H9 (cell line): ENCODE measurements at regions not wholly inside any gene's neighbourhood (a gene's known extent, or its start where the extent isn't known, plus 50 kb on each side); places are given as distances from the start of the nearest gene placed in this dataset.

Experiments used
- DNase-seq: peaks from one replicate; pipeline ENCODE4 v3.0.0-alpha.2; 2017
- H2AFZ ChIP-seq: one replicate; pipeline ENCODE4 v1.6.1; 2013; ENCODE audit warnings: mild to moderate bottlenecking, low read length, control low read depth, moderate library complexity
- H2AK5ac ChIP-seq: 2 replicates; pipeline ENCODE4 v1.6.1; 2013; ENCODE audit warnings: low read length, control low read depth, mixed read lengths; ENCODE audit not compliant: insufficient read length
- H2BK120ac ChIP-seq: one replicate; pipeline ENCODE4 v1.6.1; 2013; ENCODE audit warnings: low read depth, mild to moderate bottlenecking, low read length, control low read depth, inconsistent platforms; ENCODE audit not compliant: poor library complexity, severe bottlenecking
- H2BK12ac ChIP-seq: 2 replicates; pipeline ENCODE4 v1.6.1; 2013; ENCODE audit warnings: low read length, control low read depth, mixed read lengths, low read depth; ENCODE audit not compliant: insufficient read length
- H2BK15ac ChIP-seq: 2 replicates; pipeline ENCODE4 v1.6.1; 2013; ENCODE audit warnings: low read depth, low read length, control low read depth
- H2BK20ac ChIP-seq: one replicate; pipeline ENCODE4 v1.6.1; 2013; ENCODE audit warnings: low read depth, mild to moderate bottlenecking, low read length, control low read depth, inconsistent platforms; ENCODE audit not compliant: poor library complexity, severe bottlenecking
- H2BK5ac ChIP-seq: 2 replicates; pipeline ENCODE4 v1.6.1; 2013; ENCODE audit warnings: low read length, control low read depth, mixed read lengths; ENCODE audit not compliant: insufficient read length
- H3K14ac ChIP-seq: 2 replicates; pipeline ENCODE4 v1.6.1; 2013; ENCODE audit warnings: low read length, control low read depth; ENCODE audit not compliant: insufficient read depth
- H3K18ac ChIP-seq: 2 replicates; pipeline ENCODE4 v1.6.1; 2013; ENCODE audit warnings: low read depth, mild to moderate bottlenecking, mixed read lengths, low read length, control low read depth; ENCODE audit not compliant: insufficient read length
- H3K23ac ChIP-seq: 2 replicates; pipeline ENCODE4 v1.6.1; 2013; ENCODE audit warnings: low read length, control low read depth, mixed read lengths, low read depth; ENCODE audit not compliant: insufficient read length
- H3K23me2 ChIP-seq: 2 replicates; pipeline ENCODE4 v1.6.1; 2013; ENCODE audit warnings: low read depth, mild to moderate bottlenecking, mixed read lengths, low read length, control low read depth; ENCODE audit not compliant: insufficient read length, poor library complexity, severe bottlenecking
- H3K27ac ChIP-seq: 2 replicates; pipeline ENCODE4 v1.5.1; 2013; ENCODE audit warnings: low read length, control low read depth, mixed read lengths, low read depth; ENCODE audit not compliant: insufficient read length
- H3K27me3 ChIP-seq: 2 replicates; pipeline ENCODE4 v1.6.1; 2013; ENCODE audit warnings: low read length, control low read depth, inconsistent platforms; ENCODE audit not compliant: insufficient read depth
- H3K4ac ChIP-seq: 2 replicates; pipeline ENCODE4 v1.6.1; 2013; ENCODE audit warnings: low read depth, mild to moderate bottlenecking, control low read depth, inconsistent platforms, low read length, moderate library complexity
- H3K4me1 ChIP-seq: 2 replicates; pipeline ENCODE4 v1.6.1; 2013; ENCODE audit warnings: low read length, control low read depth, inconsistent platforms; ENCODE audit not compliant: insufficient read depth
- H3K4me2 ChIP-seq: 2 replicates; pipeline ENCODE4 v1.6.1; 2013; ENCODE audit warnings: low read length, control low read depth, mixed read lengths; ENCODE audit not compliant: insufficient read length, insufficient read depth
- H3K56ac ChIP-seq: 2 replicates; pipeline ENCODE4 v1.6.1; 2013; ENCODE audit warnings: low read depth, mild to moderate bottlenecking, mixed read lengths, low read length, control low read depth; ENCODE audit not compliant: insufficient read length
- H3K79me1 ChIP-seq: 2 replicates; pipeline ENCODE4 v1.6.1; 2013; ENCODE audit warnings: low read depth, mild to moderate bottlenecking, moderate library complexity, low read length, control low read depth, inconsistent platforms; ENCODE audit not compliant: insufficient read depth, poor library complexity, severe bottlenecking
- H3K79me2 ChIP-seq: 2 replicates; pipeline ENCODE4 v1.6.1; 2013; ENCODE audit warnings: low read length, control low read depth, inconsistent platforms; ENCODE audit not compliant: insufficient read depth
- H3K9ac ChIP-seq: 2 replicates; pipeline ENCODE4 v1.6.1; 2013; ENCODE audit warnings: low read length, control low read depth, mixed read lengths; ENCODE audit not compliant: insufficient read length; ENCODE audit errors: extremely low read depth
- H3K9me3 ChIP-seq: one replicate; pipeline ENCODE4 v1.6.1; 2013; ENCODE audit warnings: low read depth, low read length, inconsistent platforms; ENCODE audit not compliant: control insufficient read depth
- H3T11ph ChIP-seq: one replicate; pipeline ENCODE4 v1.6.1; 2013; ENCODE audit warnings: mild to moderate bottlenecking, low read length, control low read depth, inconsistent platforms
- H4K20me1 ChIP-seq: one replicate; pipeline ENCODE4 v1.6.1; 2013; ENCODE audit not compliant: control insufficient read depth, insufficient read length, insufficient read depth
- H4K5ac ChIP-seq: 2 replicates; pipeline ENCODE4 v1.6.1; 2013; ENCODE audit warnings: low read depth, mild to moderate bottlenecking, mixed read lengths, low read length, control low read depth; ENCODE audit not compliant: insufficient read length
- H4K8ac ChIP-seq: replicated peaks from 2 replicates; pipeline ENCODE4 v1.6.1; 2013; ENCODE audit warnings: low read length, control low read depth, mixed read lengths, low read depth; ENCODE audit not compliant: insufficient read length
- H4K91ac ChIP-seq: 2 replicates; pipeline ENCODE4 v1.6.1; 2013; ENCODE audit warnings: low read depth, mild to moderate bottlenecking, moderate library complexity, mixed read lengths, low read length, control low read depth; ENCODE audit not compliant: insufficient read length
- H3K27ac Mint-ChIP-seq, 3 experiments: 2 replicates in 2 of 3; 3 replicates in 1 of 3; pipeline ENCODE4 v1.8.0; 2020 to 2021; ENCODE audit warnings: mixed read lengths in 3 of 3, mild to moderate bottlenecking in 1 of 3, moderate library complexity in 1 of 3
- H3K27me3 Mint-ChIP-seq: 2 replicates; pipeline ENCODE4 v1.8.0; 2021; ENCODE audit warnings: low read depth, mild to moderate bottlenecking, moderate library complexity, mixed read lengths
- H3K36me3 Mint-ChIP-seq, 3 experiments: 2 replicates in 2 of 3; 3 replicates in 1 of 3; pipeline ENCODE4 v1.8.0; 2020 to 2021; ENCODE audit warnings: low read depth in 3 of 3, mixed read lengths in 3 of 3; ENCODE audit not compliant: insufficient read depth in 1 of 3
- H3K4me1 Mint-ChIP-seq, 2 experiments: 2 replicates each; pipeline ENCODE4 v1.8.0; 2020; ENCODE audit warnings: mixed read lengths in 2 of 2
- H3K4me3 Mint-ChIP-seq, 2 experiments: 2 replicates in 1 of 2; 3 replicates in 1 of 2; pipeline ENCODE4 v1.8.0; 2020 to 2021; ENCODE audit warnings: mild to moderate bottlenecking in 2 of 2, mixed read lengths in 2 of 2, moderate library complexity in 1 of 2
- H3K9me3 Mint-ChIP-seq, 2 experiments: 2 replicates in 1 of 2; 3 replicates in 1 of 2; pipeline ENCODE4 v1.8.0; 2020; ENCODE audit warnings: mild to moderate bottlenecking in 2 of 2, mixed read lengths in 2 of 2, moderate library complexity in 1 of 2
- CTCF ChIP-seq: fragments of 200-600 bp; sonication (generic); conservative IDR thresholded peaks from 3 replicates; pipeline ENCODE4 v1.8.0; 2021; ENCODE audit warnings: antibody characterized with exemption, mild to moderate bottlenecking
- WGBS: extraction: QIAGEN DNeasy Blood & Tissue Kit; methylation state at CpG from one replicate; pipeline ENCODE4 v1.1.7; 2013; ENCODE audit warnings: missing lambda C conversion rate, low lambda C conversion rate, mixed read lengths; ENCODE audit not compliant: insufficient read length; ENCODE audit errors: extremely low coverage; 5-methylcytosine and 5-hydroxymethylcytosine counted together

DNA sequence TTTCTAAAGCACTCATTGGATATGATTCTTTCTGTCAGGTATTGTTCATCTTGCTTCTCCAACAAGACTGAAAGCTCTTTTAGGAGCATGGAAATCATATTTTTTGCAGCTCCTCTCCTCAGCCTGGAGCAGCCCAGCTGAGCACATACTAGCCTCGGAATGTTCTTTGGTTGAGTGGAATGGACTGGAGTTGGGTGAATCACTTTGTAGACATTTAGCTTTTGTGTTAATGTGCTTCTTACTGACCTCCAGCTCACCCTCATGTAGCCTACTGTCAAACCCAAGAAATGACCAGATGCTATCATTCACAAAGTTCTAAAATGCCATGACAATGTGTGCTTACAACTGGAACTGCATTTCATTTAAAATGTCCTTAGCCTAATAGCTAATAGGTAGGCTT, 161.1 kb downstream of the NUAK1 start:
- Histone ChIP-seq H3K4me1 (peaks cover 3% of the 10 kb centered on the region; the same call in 1 of the 2 replicates), H4K8ac (no peak overlapping the region), H2BK5ac (no peak overlapping the region), H2BK15ac (no peak overlapping the region), H3K9ac (no peak overlapping the region), H4K91ac (no peak overlapping the region), H3K56ac (no peak overlapping the region), H3K4ac (no peak overlapping the region), H2BK120ac (no peak overlapping the region), H3K18ac (no peak overlapping the region), H2BK20ac (no peak overlapping the region), H3K4me2 (no peak overlapping the region), H3K79me2 (no peaks in the 10 kb centered on the region), H3T11ph (no peak overlapping the region), H2AK5ac (no peak overlapping the region), H3K27me3 (no peaks in the 10 kb centered on the region), H3K23me2 (no peaks in the 10 kb centered on the region), H2AFZ (no peak overlapping the region), H4K5ac (no peak overlapping the region), H3K79me1 (no peaks in the 10 kb centered on the region), H2BK12ac (no peak overlapping the region), H3K14ac (no peak overlapping the region), H3K27ac (no peak overlapping the region), H3K23ac (no peak overlapping the region), H3K9me3 (no peaks in the 10 kb centered on the region), H4K20me1 (no peaks in the 10 kb centered on the region)
- H3K4me3 Mint-ChIP-seq: no peak overlapping the region
- no peaks in the 10 kb centered on the region for H3K36me3 Mint-ChIP-seq
- H3K27me3 Mint-ChIP-seq: no peaks in the 10 kb centered on the region
- no peak for TF ChIP-seq CTCF
- peaks cover 10 to 11% of the 10 kb centered on the region in 2 experiments for H3K4me1 Mint-ChIP-seq
- no peaks in the 10 kb centered on the region for H3K9me3 Mint-ChIP-seq
- no peak overlapping the region for H3K27ac Mint-ChIP-seq
- WGBS: no CpG with 5 or more reads among the region's 1 CpG
- no peak for DNase-seq
